Gastrocnemius medialis (tissue), 4 donors: ENCODE measurements at regions not wholly inside any gene's neighbourhood (a gene's known extent, or its start where the extent isn't known, plus 50 kb on each side); places are given as distances from the start of the nearest gene placed in this dataset.
"Not testable (repeated sequence)": the region's sequence is repeated elsewhere in the genome, so short reads cannot be mapped to it uniquely, and the experiment has no call there.

Source experiments
- ATAC-seq, 2 donors: fragments of 150-250 bp; one replicate each; pipeline ENCODE4 v1.9.1; 2016
- DNase-seq, 2 donors: peaks; one replicate each; pipeline ENCODE4 v3.0.0-alpha.2; 2019
- H3K27ac ChIP-seq, 4 donors: fragments of 200-600 bp; sonication (generic); 1 replicate in 1 of 4; 2 replicates in 3 of 4; pipeline ENCODE4 v1.5.1; 2016 to 2018; ENCODE audit warnings: mild to moderate bottlenecking in 2 of 4, moderate library complexity in 1 of 4
- H3K27me3 ChIP-seq, 3 donors: fragments of 200-600 bp; sonication (generic) in 2 of 3; 1 replicate in 1 of 3; 2 replicates in 2 of 3; pipeline versions ENCODE4 v1.5.1 to v1.6.0; 2016 to 2019; ENCODE audit warnings: mild to moderate bottlenecking in 1 of 3, moderate library complexity in 1 of 3
- H3K36me3 ChIP-seq, 2 donors: fragments of 200-600 bp; sonication (generic) in 1 of 2; one replicate each; pipeline ENCODE4 v1.5.1; 2017 to 2018
- H3K4me1 ChIP-seq, 2 donors: fragments of 200-600 bp; sonication (generic) in 1 of 2; one replicate each; pipeline ENCODE4 v1.5.1; 2016 to 2017; ENCODE audit warnings: mild to moderate bottlenecking in 2 of 2
- H3K4me3 ChIP-seq, 4 donors: fragments of 200-600 bp; sonication (generic) in 3 of 4; 1 replicate in 1 of 4; 2 replicates in 3 of 4; pipeline ENCODE4 v1.5.1; 2016 to 2019; ENCODE audit warnings: mild to moderate bottlenecking in 2 of 4
- H3K9me3 ChIP-seq, 3 donors: fragments of 200-600 bp; sonication (generic) in 2 of 3; 1 replicate in 1 of 3; 2 replicates in 2 of 3; pipeline ENCODE4 v1.5.1; 2016 to 2019
- POLR2A ChIP-seq, 2 donors: fragments of 450-650 bp; IDR thresholded peaks; one replicate each; pipeline ENCODE4 v1.6.1; 2017; ENCODE audit warnings: antibody characterized with exemption in 2 of 2, mild to moderate bottlenecking in 2 of 2, moderate library complexity in 2 of 2
- in situ Hi-C, 4 donors: fragments of 200-750 bp; cut with MboI; loops; one replicate each; pipeline versions ENCODE4 v1.15.0 to v1.8.0; 2017; ENCODE audit warnings: low sequenced_read_pairs in 4 of 4
- intact Hi-C: fragments of 100-400 bp; cut with DNase I; formaldehyde crosslinking; loops from one replicate; pipeline ENCODE4 v1.15.1; 2023; ENCODE audit warnings: low total_unique reads
- TF ChIP-seq, protein P1 (sequence below), 5 experiments: fragments of 450-650 bp in 3 of 5; fragments of 200-600 bp in 2 of 5; sonication (generic) in 2 of 5; IDR thresholded peaks in 4 of 5; conservative IDR thresholded peaks in 1 of 5; 1 replicate in 4 of 5; 2 replicates in 1 of 5; pipeline ENCODE4 v1.5.1; 2016 to 2019; ENCODE audit warnings: antibody characterized with exemption in 5 of 5, mild to moderate bottlenecking in 3 of 5, moderate library complexity in 3 of 5

DNA sequence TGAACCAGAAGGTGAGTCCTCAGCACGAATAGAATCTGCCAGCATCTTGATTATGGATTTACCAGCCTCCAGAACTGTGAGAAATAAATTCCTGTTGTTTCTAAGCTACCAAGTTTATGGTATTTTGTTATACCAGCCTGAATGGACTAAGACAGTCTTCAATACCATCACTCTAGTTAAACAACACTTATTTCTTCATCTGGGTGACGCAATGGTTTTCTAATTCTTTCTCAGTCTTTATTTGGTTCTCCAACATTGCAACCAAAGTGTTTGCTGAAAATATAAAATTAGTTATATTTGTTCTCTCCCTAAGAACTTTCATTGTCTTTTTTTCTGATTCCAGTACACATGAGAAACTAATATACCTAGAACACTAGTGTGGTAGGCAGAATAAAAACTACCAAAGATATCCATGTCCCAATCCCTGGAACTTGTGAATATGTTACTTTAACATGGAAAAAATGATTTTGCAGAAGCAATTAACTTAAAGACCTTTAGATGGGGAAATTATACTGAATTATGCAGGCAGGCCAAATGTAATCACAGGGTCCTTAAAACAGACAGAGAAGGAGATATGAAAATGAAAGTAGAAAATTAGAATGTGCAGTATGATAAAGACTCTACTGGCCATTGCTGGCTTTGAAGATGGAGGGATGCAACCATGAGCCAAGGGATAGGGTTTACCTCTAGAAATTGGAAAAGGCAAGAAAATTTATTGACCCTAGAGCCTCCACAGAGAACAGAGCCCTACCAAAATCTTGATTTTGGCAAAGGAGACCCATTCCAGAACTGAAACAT lies 1115.1 kb downstream of the PLA2G4A start:
- TF ChIP-seq, protein P1, sequence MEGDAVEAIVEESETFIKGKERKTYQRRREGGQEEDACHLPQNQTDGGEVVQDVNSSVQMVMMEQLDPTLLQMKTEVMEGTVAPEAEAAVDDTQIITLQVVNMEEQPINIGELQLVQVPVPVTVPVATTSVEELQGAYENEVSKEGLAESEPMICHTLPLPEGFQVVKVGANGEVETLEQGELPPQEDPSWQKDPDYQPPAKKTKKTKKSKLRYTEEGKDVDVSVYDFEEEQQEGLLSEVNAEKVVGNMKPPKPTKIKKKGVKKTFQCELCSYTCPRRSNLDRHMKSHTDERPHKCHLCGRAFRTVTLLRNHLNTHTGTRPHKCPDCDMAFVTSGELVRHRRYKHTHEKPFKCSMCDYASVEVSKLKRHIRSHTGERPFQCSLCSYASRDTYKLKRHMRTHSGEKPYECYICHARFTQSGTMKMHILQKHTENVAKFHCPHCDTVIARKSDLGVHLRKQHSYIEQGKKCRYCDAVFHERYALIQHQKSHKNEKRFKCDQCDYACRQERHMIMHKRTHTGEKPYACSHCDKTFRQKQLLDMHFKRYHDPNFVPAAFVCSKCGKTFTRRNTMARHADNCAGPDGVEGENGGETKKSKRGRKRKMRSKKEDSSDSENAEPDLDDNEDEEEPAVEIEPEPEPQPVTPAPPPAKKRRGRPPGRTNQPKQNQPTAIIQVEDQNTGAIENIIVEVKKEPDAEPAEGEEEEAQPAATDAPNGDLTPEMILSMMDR (IDR thresholded peaks at IDR 0.05 in 4 of 5, conservative IDR thresholded peaks at IDR 0.05 in 1 of 5) = no peak
- no peak for TF ChIP-seq POLR2A (IDR thresholded peaks at IDR 0.05)
- in situ Hi-C loops = no loop called here
- ATAC-seq (no peak), DNase-seq (no peak)
- Histone ChIP-seq H3K27ac (no peak overlapping the region), H3K4me3 (no peak overlapping the region), H3K27me3 (no peaks in the 10 kb centered on the region), H3K36me3 (no peaks in the 10 kb centered on the region), H3K9me3 (no peaks in the 10 kb centered on the region), H3K4me1 (no peaks in the 10 kb centered on the region)
- intact Hi-C loops = no loop called here

DNA sequence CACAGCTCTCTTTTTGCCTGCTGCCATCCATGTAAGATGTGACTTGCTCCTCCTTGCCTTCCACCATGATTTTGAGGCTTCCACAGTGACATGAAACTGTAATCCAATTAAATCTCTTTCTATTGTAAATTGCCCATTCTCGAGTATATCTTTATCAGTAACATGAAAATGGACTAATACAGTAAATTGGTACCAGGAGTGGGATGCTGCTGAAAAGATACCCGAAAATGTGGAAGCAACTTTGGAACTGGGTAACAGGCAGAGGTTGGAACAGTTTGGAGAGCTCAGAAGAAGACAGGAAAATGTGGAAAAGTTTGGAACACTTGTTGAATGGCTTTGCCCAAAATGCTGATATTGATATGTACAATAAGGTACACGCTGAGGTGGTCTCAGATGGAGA lies 1117.9 kb downstream of the PLA2G4A start:
- ATAC-seq, H3K4me1 ChIP-seq, H3K4me3 ChIP-seq, H3K9me3 ChIP-seq, H3K36me3 ChIP-seq, H3K27me3 ChIP-seq, in situ Hi-C loops, H3K27ac ChIP-seq, DNase-seq, intact Hi-C loops: not testable (repeated sequence)

- in situ Hi-C loops = no loop called here
- no peak for TF ChIP-seq POLR2A (IDR thresholded peaks at IDR 0.05)
- no peaks in the 10 kb centered on the region for H3K4me1 ChIP-seq
- H3K4me3 ChIP-seq = no peak overlapping the region
- H3K27ac ChIP-seq = no peak overlapping the region
- H3K9me3 ChIP-seq = no peaks in the 10 kb centered on the region
- ATAC-seq (no peak), DNase-seq (no peak)
- intact Hi-C loops = no loop called here
- H3K36me3 ChIP-seq = no peaks in the 10 kb centered on the region
- no peaks in the 10 kb centered on the region for H3K27me3 ChIP-seq
Measured at GRCh38 chr1:187947359-187947758, 1118.6 kb downstream of the PLA2G4A start.

DNA sequence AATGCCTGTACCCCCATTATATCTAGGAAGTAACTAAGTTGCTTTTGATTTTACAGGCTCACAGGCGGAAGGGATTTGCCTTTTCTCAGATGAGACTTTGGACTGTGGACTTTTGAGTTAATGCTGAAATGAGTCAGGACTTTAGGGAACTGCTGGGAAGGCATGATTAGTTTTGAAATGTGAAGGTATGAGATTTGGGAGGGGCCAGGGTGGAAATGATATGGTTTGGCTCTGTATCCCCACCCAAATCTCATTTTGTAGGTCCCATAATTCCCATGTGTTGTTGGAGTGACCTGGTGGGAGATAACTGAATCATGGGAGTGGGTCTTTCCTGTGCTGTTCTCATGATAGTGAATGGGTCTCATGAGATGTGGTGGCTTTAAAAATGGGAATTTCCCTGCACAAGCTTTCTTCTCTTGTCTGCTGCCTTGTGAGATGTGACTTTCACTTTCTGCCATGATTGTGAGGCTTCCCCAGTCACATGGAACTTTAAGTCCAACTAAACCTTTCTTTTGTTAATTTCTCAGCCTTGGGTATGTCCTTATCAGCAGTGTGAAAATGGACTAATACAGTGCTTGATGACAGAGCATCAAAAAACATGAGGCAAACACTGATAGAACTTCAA lies 1119.5 kb downstream of the PLA2G4A start:
- Histone ChIP-seq H3K4me1 (no peaks in the 10 kb centered on the region), H3K4me3 (no peak overlapping the region), H3K9me3 (no peaks in the 10 kb centered on the region), H3K27me3 (no peaks in the 10 kb centered on the region), H3K36me3 (no peaks in the 10 kb centered on the region), H3K27ac (no peak overlapping the region)
- intact Hi-C loops = no loop called here
- in situ Hi-C loops = no loop called here
- TF ChIP-seq, protein P1 (IDR thresholded peaks at IDR 0.05 in 4 of 5, conservative IDR thresholded peaks at IDR 0.05 in 1 of 5) = no peak
- TF ChIP-seq POLR2A (IDR thresholded peaks at IDR 0.05) = no peak
- ATAC-seq = no peak
- DNase-seq = no peak

GRCh38 chr1:187949567-187949966 lies 1120.8 kb downstream of the PLA2G4A start:
- Histone ChIP-seq H3K4me1 (no peaks in the 10 kb centered on the region), H3K4me3 (no peak overlapping the region), H3K36me3 (no peaks in the 10 kb centered on the region), H3K9me3 (no peaks in the 10 kb centered on the region), H3K27me3 (no peaks in the 10 kb centered on the region), H3K27ac (no peak overlapping the region)
- in situ Hi-C loops (no loop called here), intact Hi-C loops (no loop called here)
- ATAC-seq (no peak), DNase-seq (no peak)
- TF ChIP-seq, protein P1 (IDR thresholded peaks at IDR 0.05 in 4 of 5, conservative IDR thresholded peaks at IDR 0.05 in 1 of 5) = no peak
- no peak for TF ChIP-seq POLR2A (IDR thresholded peaks at IDR 0.05)
